RWPE2 (cell line): ENCODE measurements at regions not wholly inside any gene's neighbourhood (a gene's known extent, or its start where the extent isn't known, plus 50 kb on each side); places are given as distances from the start of the nearest gene placed in this dataset.
A peak's percentile ranks its signal among the peaks of the same experiment; 100 is the strongest.

Experiments used
- ATAC-seq: fragments of 200-7000 bp; cut with Tn5 transposase; 3 replicates; pipeline ENCODE4 v1.9.1; 2021; ENCODE audit warnings: low read depth
- DNase-seq: peaks from one replicate; pipeline ENCODE4 v3.0.0-alpha.2; 2020; ENCODE audit warnings: low spot score
- H3K27ac ChIP-seq: fragments of 450-650 bp; 2 replicates; pipeline ENCODE4 v1.5.1; 2017; ENCODE audit warnings: mild to moderate bottlenecking; ENCODE audit not compliant: poor library complexity, severe bottlenecking
- H3K27me3 ChIP-seq: fragments of 250-450 bp; sonication (Bioruptor Pico); 2 replicates; pipeline ENCODE4 v1.5.1; 2021; ENCODE audit warnings: mild to moderate bottlenecking, moderate library complexity; ENCODE audit not compliant: insufficient read depth, poor library complexity, severe bottlenecking
- H3K36me3 ChIP-seq: fragments of 250-450 bp; sonication (Bioruptor Pico); 2 replicates; pipeline ENCODE4 v1.5.1; 2020; ENCODE audit warnings: low read depth, mild to moderate bottlenecking, moderate library complexity
- H3K4me1 ChIP-seq: fragments of 250-450 bp; sonication (Bioruptor Pico); 2 replicates; pipeline ENCODE4 v1.5.1; 2021; ENCODE audit warnings: mild to moderate bottlenecking, moderate library complexity; ENCODE audit not compliant: insufficient read depth, poor library complexity, severe bottlenecking
- H3K4me3 ChIP-seq: fragments of 250-450 bp; sonication (Bioruptor Pico); 2 replicates; pipeline ENCODE4 v1.5.1; 2021; ENCODE audit warnings: mild to moderate bottlenecking, moderate library complexity; ENCODE audit not compliant: severe bottlenecking
- H3K9me3 ChIP-seq: fragments of 250-450 bp; sonication (Bioruptor Pico); 2 replicates; pipeline ENCODE4 v1.5.1; 2021; ENCODE audit warnings: mild to moderate bottlenecking, moderate library complexity; ENCODE audit not compliant: severe bottlenecking
- TF ChIP-seq, protein P1 (sequence below): fragments of 450-650 bp; IDR thresholded peaks from one replicate; pipeline ENCODE4 v1.5.1; 2017; ENCODE audit warnings: mild to moderate bottlenecking, moderate library complexity; ENCODE audit not compliant: poor library complexity, severe bottlenecking

DNA sequence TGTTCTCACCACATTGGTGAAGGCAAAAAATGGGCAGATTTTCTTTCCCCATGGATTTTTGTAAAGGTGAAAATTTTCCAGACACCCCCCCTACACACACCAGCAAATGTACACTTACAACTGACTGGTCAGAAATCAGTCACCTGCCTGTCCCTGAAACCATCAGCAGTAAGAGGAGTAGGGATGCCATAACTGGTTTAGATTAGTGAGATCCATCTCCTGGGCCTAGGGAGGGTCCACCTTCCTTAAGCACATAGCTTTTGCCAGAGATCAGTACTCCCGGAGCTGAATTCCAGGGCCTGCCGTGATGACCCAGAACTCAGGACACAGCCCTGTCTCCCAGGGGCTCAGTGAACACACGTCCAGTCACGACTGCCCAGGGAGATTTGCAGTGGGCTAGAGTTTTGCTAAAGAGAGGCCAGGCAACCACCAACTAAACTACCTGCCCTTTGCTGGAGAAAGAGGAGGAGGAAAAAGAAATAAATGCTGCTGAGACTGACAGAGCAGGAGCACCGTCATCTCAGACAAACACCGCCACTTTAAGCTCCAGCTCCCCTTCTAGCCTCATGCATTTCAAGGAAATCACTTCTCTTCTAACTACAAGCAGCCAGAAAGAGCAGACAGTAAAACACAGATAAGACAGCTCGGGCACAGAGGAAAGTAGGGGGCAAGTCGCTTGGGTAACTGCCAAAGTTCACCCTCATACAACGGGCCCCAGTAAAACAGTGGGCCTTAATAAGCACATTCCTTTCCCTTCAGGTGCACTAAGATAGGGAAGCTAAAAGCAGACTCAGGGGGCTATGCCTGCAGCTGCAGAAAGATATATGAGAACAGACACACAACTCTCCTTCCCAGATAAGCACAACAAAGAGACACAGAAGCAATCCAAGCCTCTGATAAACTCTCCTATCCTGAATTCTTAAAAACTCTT is 82.6 kb upstream of the SPTLC3 start:
- Histone ChIP-seq H3K4me3 (no peak overlapping the region), H3K4me1 (peaks cover 29% of the 10 kb centered on the region), H3K27ac (no peak overlapping the region), H3K36me3 (no peaks in the 10 kb centered on the region), H3K9me3 (no peaks in the 10 kb centered on the region), H3K27me3 (no peaks in the 10 kb centered on the region)
- ATAC-seq, result no peak
- DNase-seq, result no peak
- TF ChIP-seq, protein P1, sequence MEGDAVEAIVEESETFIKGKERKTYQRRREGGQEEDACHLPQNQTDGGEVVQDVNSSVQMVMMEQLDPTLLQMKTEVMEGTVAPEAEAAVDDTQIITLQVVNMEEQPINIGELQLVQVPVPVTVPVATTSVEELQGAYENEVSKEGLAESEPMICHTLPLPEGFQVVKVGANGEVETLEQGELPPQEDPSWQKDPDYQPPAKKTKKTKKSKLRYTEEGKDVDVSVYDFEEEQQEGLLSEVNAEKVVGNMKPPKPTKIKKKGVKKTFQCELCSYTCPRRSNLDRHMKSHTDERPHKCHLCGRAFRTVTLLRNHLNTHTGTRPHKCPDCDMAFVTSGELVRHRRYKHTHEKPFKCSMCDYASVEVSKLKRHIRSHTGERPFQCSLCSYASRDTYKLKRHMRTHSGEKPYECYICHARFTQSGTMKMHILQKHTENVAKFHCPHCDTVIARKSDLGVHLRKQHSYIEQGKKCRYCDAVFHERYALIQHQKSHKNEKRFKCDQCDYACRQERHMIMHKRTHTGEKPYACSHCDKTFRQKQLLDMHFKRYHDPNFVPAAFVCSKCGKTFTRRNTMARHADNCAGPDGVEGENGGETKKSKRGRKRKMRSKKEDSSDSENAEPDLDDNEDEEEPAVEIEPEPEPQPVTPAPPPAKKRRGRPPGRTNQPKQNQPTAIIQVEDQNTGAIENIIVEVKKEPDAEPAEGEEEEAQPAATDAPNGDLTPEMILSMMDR, result no peak

DNA sequence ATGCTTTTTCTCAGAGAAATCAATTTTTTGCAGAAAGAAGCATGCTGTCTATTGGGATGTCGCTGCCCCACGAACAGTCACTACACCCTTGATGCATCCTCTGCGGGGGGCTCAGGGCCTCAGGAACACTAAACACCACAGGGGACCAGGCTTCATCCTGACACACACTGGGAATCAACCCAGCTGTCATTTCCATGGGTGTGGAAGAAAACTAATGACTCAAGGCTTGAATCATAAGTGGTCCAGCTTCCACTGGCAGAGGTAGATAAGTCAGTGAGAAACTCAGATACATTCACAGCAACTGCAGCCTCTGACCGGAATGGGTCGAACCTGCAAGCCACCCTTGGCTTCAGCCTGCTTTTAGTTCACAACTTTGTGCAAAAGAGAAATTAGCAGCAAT is 81.3 kb upstream of the SPTLC3 start:
- TF ChIP-seq, protein P1, result no peak
- DNase-seq (no peak), ATAC-seq (peak; percentile 28; the same call in 1 of the 3 replicates)
- Histone ChIP-seq H3K9me3 (no peaks in the 10 kb centered on the region), H3K36me3 (no peaks in the 10 kb centered on the region), H3K4me1 (peaks cover 29% of the 10 kb centered on the region), H3K27ac (peak overlapping the region; percentile 75), H3K4me3 (no peak overlapping the region), H3K27me3 (no peaks in the 10 kb centered on the region)

DNA sequence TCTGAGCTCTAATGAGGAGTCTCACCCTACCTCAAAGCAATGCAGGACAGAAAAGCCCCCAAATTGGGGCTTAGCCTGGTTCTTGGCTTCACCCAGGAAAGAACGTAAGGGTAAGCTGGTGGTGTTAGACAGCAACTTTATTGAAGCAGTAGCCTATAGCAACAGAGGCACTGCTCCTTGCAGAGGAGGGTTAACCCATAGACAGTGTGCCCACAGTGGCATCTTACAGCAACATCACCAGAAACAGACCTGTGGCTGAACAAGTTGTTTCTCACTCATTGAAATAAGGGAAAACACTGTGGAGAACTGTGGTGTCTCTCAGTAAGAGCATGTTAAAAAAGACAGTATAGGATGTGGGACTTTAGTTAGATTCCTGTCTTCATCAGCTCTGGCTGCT is 80.4 kb upstream of the SPTLC3 start:
- H3K27me3 ChIP-seq, result no peaks in the 10 kb centered on the region
- H3K4me1 ChIP-seq, result peaks cover 29% of the 10 kb centered on the region
- ATAC-seq (peak; percentile 2; the same call in 2 of the 3 replicates), DNase-seq (no peak)
- no peaks in the 10 kb centered on the region for H3K9me3 ChIP-seq
- H3K36me3 ChIP-seq, result no peaks in the 10 kb centered on the region
- H3K27ac ChIP-seq, result peak overlapping the region; percentile 75
- H3K4me3 ChIP-seq, result no peak overlapping the region
- TF ChIP-seq, protein P1, result no peak

DNA sequence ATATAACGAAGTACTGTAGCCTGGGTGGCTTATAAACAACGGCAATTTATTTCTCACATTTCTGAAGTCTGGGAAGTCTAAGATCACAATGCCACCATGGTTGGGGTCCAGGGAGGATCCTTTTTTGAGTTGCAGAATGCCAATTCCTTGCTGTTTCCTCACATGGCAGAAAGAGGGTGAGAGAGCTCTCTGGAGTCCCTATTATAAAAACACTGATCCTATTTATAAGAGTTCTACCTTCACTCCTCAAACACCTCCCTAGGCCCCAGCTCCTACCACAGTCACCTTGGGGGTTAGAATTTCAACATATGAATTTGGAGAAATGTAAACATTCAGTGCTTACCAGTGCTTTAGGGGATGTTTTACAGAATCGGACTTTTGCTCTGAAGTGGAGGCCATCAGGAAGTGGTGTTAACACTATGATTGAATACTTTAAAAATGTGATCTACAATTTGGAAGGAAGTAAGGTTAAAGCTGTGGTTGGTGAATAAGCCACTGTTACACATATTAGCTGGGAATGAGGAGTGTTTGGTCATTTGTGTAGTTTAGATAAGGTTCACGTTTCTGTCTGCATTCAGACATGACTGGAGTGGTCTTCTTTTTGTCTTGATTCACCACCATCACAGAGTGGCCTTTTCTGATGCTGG is 79.9 kb upstream of the SPTLC3 start:
- peak overlapping the region; percentile 75 for H3K27ac ChIP-seq
- peaks cover 29% of the 10 kb centered on the region for H3K4me1 ChIP-seq
- TF ChIP-seq, protein P1, result peak; percentile 31
- no peaks in the 10 kb centered on the region for H3K9me3 ChIP-seq
- no peak overlapping the region for H3K4me3 ChIP-seq
- DNase-seq (no peak), ATAC-seq (peak; percentile 92)
- no peaks in the 10 kb centered on the region for H3K27me3 ChIP-seq
- no peaks in the 10 kb centered on the region for H3K36me3 ChIP-seq
